ENCODE measurements at regions not wholly inside any gene's neighbourhood (a gene's known extent, or its start where the extent isn't known, plus 50 kb on each side); places are given as distances from the start of the nearest gene placed in this dataset.
"Not testable (repeated sequence)": the region's sequence is repeated elsewhere in the genome, so short reads cannot be mapped to it uniquely, and the experiment has no call there.

- no peak for DNase-seq
Measured at GRCh38 chr3:161925749-161926360, 429.2 kb downstream of the OTOL1 start.

GRCh38 chr3:161927131-161927530, 430.5 kb downstream of the OTOL1 start:
- DNase-seq = no peak

GRCh38 chr3:161939918-161940620, 443.5 kb downstream of the OTOL1 start:
- DNase-seq = no peak

- DNase-seq = no peak
Measured at GRCh38 chr3:161940621-161940965, 444.0 kb downstream of the OTOL1 start.

- no peak for DNase-seq
Measured at GRCh38 chr3:161941891-161942290, 445.3 kb downstream of the OTOL1 start.

- DNase-seq = not testable (repeated sequence)
Measured at GRCh38 chr3:161943801-161944345, 447.3 kb downstream of the OTOL1 start.

GRCh38 chr3:161946443-161946960, 449.9 kb downstream of the OTOL1 start:
- no peak for DNase-seq

GRCh38 chr3:161950318-161950868, 453.8 kb downstream of the OTOL1 start:
- DNase-seq = no peak

- no peak for DNase-seq
Measured at GRCh38 chr3:161957467-161957866, 460.9 kb downstream of the OTOL1 start.

GRCh38 chr3:161964857-161965256, 468.2 kb downstream of the OTOL1 start:
- no peak for DNase-seq

- no peak for DNase-seq
Measured at GRCh38 chr3:161969867-161970266, 473.3 kb downstream of the OTOL1 start.

GRCh38 chr3:161975201-161975600, 478.6 kb downstream of the OTOL1 start:
- no peak for DNase-seq

- DNase-seq = no peak
Measured at GRCh38 chr3:161977063-161977462, 480.5 kb downstream of the OTOL1 start.

GRCh38 chr3:161977850-161978249, 481.2 kb downstream of the OTOL1 start:
- no peak for DNase-seq

GRCh38 chr3:161987933-161988332, 491.3 kb downstream of the OTOL1 start:
- no peak for DNase-seq

- no peak for DNase-seq
Measured at GRCh38 chr3:161989012-161989411, 492.4 kb downstream of the OTOL1 start.

- DNase-seq = no peak
Measured at GRCh38 chr3:161990036-161990435, 493.4 kb downstream of the OTOL1 start.

- DNase-seq = no peak
Measured at GRCh38 chr3:161991901-161992540, 495.4 kb downstream of the OTOL1 start.

GRCh38 chr3:161999846-162000245, 503.2 kb downstream of the OTOL1 start:
- no peak for DNase-seq

- no peak for DNase-seq
Measured at GRCh38 chr3:162007722-162008121, 511.1 kb downstream of the OTOL1 start.

GRCh38 chr3:162012633-162013032, 516.0 kb downstream of the OTOL1 start:
- DNase-seq = no peak

- DNase-seq = no peak
Measured at GRCh38 chr3:162014284-162014683, 517.7 kb downstream of the OTOL1 start.

GRCh38 chr3:162015856-162016255, 519.2 kb downstream of the OTOL1 start:
- no peak for DNase-seq

GRCh38 chr3:162019817-162020216, 523.2 kb downstream of the OTOL1 start:
- DNase-seq = no peak
